ENCODE measurements at regions not wholly inside any gene's neighbourhood (a gene's known extent, or its start where the extent isn't known, plus 50 kb on each side); places are given as distances from the start of the nearest gene placed in this dataset.

DNA sequence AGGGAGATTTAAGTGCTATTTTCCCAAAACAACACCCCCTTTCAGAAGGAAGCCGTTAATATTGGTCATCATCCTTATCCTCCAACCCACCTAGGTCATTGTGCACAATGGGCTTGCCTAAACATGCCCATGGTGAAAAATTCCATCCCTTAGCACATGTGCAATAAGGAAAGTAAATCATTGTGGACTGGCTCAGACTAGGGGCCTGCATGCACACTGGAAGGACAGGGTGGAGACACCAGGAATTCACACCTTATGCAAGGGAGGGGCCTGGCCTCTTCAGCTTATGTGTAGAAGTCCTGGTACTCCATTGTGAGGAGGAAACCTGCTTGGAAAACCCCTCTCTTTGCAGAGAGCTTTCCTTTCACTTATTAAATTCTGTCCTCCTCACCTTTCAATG lies 311.4 kb upstream of the NDST4 start:
- H3K27me3 ChIP-seq (ENCODE audit: control insufficient read depth in 3 of 3, insufficient read depth in 3 of 3, low read length in 2 of 3) = no peaks in the 10 kb centered on the region
- no peak overlapping the region for H3K27ac ChIP-seq (ENCODE audit: low read depth in 1 of 2, low read length in 1 of 2)
- DNase-seq (no peak), ATAC-seq (ENCODE audit: insufficient read depth, low FRiP score) (no peak)
- H3K4me1 ChIP-seq (ENCODE audit: control insufficient read depth in 5 of 5, insufficient read depth in 5 of 5, low read length in 5 of 5) = no peaks in the 10 kb centered on the region
- no peaks in the 10 kb centered on the region for H3K36me3 ChIP-seq (ENCODE audit: control insufficient read depth in 4 of 4, insufficient read depth in 4 of 4, low read length in 4 of 4)
- no peak overlapping the region for H3K9ac ChIP-seq (ENCODE audit: insufficient read depth in 1 of 2, low read length in 2 of 2)
- peaks cover 0 to 4% (median under 1%) of the 10 kb centered on the region in 4 donors for H3K9me3 ChIP-seq (ENCODE audit: control insufficient read depth in 4 of 4, insufficient read depth in 3 of 4, low read length in 3 of 4)
- TF ChIP-seq, protein P1, sequence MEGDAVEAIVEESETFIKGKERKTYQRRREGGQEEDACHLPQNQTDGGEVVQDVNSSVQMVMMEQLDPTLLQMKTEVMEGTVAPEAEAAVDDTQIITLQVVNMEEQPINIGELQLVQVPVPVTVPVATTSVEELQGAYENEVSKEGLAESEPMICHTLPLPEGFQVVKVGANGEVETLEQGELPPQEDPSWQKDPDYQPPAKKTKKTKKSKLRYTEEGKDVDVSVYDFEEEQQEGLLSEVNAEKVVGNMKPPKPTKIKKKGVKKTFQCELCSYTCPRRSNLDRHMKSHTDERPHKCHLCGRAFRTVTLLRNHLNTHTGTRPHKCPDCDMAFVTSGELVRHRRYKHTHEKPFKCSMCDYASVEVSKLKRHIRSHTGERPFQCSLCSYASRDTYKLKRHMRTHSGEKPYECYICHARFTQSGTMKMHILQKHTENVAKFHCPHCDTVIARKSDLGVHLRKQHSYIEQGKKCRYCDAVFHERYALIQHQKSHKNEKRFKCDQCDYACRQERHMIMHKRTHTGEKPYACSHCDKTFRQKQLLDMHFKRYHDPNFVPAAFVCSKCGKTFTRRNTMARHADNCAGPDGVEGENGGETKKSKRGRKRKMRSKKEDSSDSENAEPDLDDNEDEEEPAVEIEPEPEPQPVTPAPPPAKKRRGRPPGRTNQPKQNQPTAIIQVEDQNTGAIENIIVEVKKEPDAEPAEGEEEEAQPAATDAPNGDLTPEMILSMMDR (IDR thresholded peaks at IDR 0.05; ENCODE audit: control extremely low read depth, extremely low read depth) = no peak
- WGBS, 2 donors = 60 to 75% methylated on average over 1 of the region's 1 CpG
- no peak overlapping the region for H3K4me3 ChIP-seq

DNA sequence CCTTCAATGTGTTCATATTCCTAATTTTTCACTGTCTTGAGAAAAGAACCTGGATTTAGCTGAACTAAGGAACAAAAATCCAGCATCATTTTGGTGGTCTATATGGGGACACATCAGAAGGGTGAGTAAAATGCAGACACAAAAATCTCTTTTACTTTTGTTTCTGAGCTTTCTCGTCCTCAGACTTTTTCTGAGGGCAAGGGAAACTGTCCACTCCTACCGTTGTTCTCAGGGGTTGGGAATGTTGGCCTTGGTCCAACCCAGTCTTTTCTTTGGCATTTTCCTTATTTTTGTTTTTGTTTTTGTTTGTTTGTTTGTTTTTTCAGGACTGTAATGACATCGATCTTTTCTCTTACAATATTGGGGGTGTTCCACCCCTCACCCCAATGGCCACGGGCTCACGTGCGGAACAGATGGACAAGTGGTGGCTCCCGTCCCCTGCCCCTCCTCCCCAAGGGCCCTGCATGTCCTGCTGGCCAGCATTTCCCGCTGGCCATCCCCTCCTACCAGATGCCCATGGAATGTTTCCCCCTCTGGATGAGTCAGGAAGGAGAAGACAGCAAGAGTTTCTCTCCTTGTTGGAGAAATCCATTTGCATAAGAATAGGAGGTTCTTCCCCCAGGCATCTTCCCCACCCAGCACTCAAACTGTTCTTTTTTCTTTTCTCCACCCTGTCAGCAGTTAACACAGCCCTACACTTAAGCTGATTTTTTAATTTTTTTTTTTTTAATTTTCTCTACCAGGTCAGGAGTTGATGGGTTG lies 305.4 kb upstream of the NDST4 start:
- WGBS, 2 donors = 73 to 80% methylated on average over 8 of the region's 8 CpGs

GRCh38 chr4:115396034-115396433 lies 282.6 kb upstream of the NDST4 start:
- no peak overlapping the region for H3K27ac ChIP-seq (ENCODE audit: low read depth in 1 of 2, low read length in 1 of 2)
- H3K9me3 ChIP-seq (ENCODE audit: control insufficient read depth in 4 of 4, insufficient read depth in 3 of 4, low read length in 3 of 4) = peaks cover 0 to 6% (median 0%) of the 10 kb centered on the region in 4 donors
- TF ChIP-seq, protein P1 (IDR thresholded peaks at IDR 0.05; ENCODE audit: control extremely low read depth, extremely low read depth) = no peak
- ATAC-seq (ENCODE audit: insufficient read depth, low FRiP score) (no peak), DNase-seq (no peak)
- no peaks in the 10 kb centered on the region for H3K4me1 ChIP-seq (ENCODE audit: control insufficient read depth in 5 of 5, insufficient read depth in 5 of 5, low read length in 5 of 5)
- no peaks in the 10 kb centered on the region for H3K36me3 ChIP-seq (ENCODE audit: control insufficient read depth in 4 of 4, insufficient read depth in 4 of 4, low read length in 4 of 4)
- H3K4me3 ChIP-seq = no peak overlapping the region
- no peak overlapping the region for H3K9ac ChIP-seq (ENCODE audit: insufficient read depth in 1 of 2, low read length in 2 of 2)
- no peaks in the 10 kb centered on the region for H3K27me3 ChIP-seq (ENCODE audit: control insufficient read depth in 3 of 3, insufficient read depth in 3 of 3, low read length in 2 of 3)

More for the DNA sequence above, 305.4 kb upstream of the NDST4 start:
- TF ChIP-seq, protein P1 (IDR thresholded peaks at IDR 0.05; ENCODE audit: control extremely low read depth, extremely low read depth) = no peak
- Histone ChIP-seq H3K36me3 (ENCODE audit: control insufficient read depth in 4 of 4, insufficient read depth in 4 of 4, low read length in 4 of 4) (no peaks in the 10 kb centered on the region), H3K9me3 (ENCODE audit: control insufficient read depth in 4 of 4, insufficient read depth in 3 of 4, low read length in 3 of 4) (peaks cover 0 to 5% (median 4%) of the 10 kb centered on the region in 4 donors), H3K27me3 (ENCODE audit: control insufficient read depth in 3 of 3, insufficient read depth in 3 of 3, low read length in 2 of 3) (no peaks in the 10 kb centered on the region), H3K27ac (ENCODE audit: low read depth in 1 of 2, low read length in 1 of 2) (no peak overlapping the region), H3K9ac (ENCODE audit: insufficient read depth in 1 of 2, low read length in 2 of 2) (no peak overlapping the region), H3K4me3 (no peak overlapping the region), H3K4me1 (ENCODE audit: control insufficient read depth in 5 of 5, insufficient read depth in 5 of 5, low read length in 5 of 5) (no peaks in the 10 kb centered on the region)
- DNase-seq (no peak), ATAC-seq (ENCODE audit: insufficient read depth, low FRiP score) (no peak)

GRCh38 chr4:115376866-115377265 lies 263.4 kb upstream of the NDST4 start:
- Histone ChIP-seq H3K9ac (ENCODE audit: insufficient read depth in 1 of 2, low read length in 2 of 2) (no peak overlapping the region), H3K27ac (ENCODE audit: low read depth in 1 of 2, low read length in 1 of 2) (no peak overlapping the region), H3K27me3 (ENCODE audit: control insufficient read depth in 3 of 3, insufficient read depth in 3 of 3, low read length in 2 of 3) (no peaks in the 10 kb centered on the region), H3K9me3 (ENCODE audit: control insufficient read depth in 4 of 4, insufficient read depth in 3 of 4, low read length in 3 of 4) (no peaks in the 10 kb centered on the region), H3K4me1 (ENCODE audit: control insufficient read depth in 5 of 5, insufficient read depth in 5 of 5, low read length in 5 of 5) (no peaks in the 10 kb centered on the region), H3K36me3 (ENCODE audit: control insufficient read depth in 4 of 4, insufficient read depth in 4 of 4, low read length in 4 of 4) (no peaks in the 10 kb centered on the region), H3K4me3 (no peak overlapping the region)
- ATAC-seq (ENCODE audit: insufficient read depth, low FRiP score) (no peak), DNase-seq (no peak)
- TF ChIP-seq, protein P1 (IDR thresholded peaks at IDR 0.05; ENCODE audit: control extremely low read depth, extremely low read depth) = no peak
- 67 to 93% methylated on average over 2 of the region's 2 CpGs for WGBS, 2 donors

All from lung (tissue), 11 donors.